ENCODE measurements at regions not wholly inside any gene's neighbourhood (a gene's known extent, or its start where the extent isn't known, plus 50 kb on each side); places are given as distances from the start of the nearest gene placed in this dataset.

GRCh38 chr13:83297586-83298290 lies 584.5 kb downstream of the SLITRK1 start:
- TF ChIP-seq EZH2 (IDR thresholded peaks at IDR 0.05) (no peak), POLR2AphosphoS5 (IDR thresholded peaks at IDR 0.05; ENCODE audit: borderline replicate concordance, low read depth, low read length) (no peak), FOXP2 (optimal IDR thresholded peaks at IDR 0.05; ENCODE audit: control extremely low read depth, extremely low read length, insufficient read depth) (no peak)

Measured in SK-N-MC (cell line).